ENCODE measurements at regions not wholly inside any gene's neighbourhood (a gene's known extent, or its start where the extent isn't known, plus 50 kb on each side); places are given as distances from the start of the nearest gene placed in this dataset.
"Not testable (repeated sequence)": the region's sequence is repeated elsewhere in the genome, so short reads cannot be mapped to it uniquely, and the experiment has no call there.

DNA sequence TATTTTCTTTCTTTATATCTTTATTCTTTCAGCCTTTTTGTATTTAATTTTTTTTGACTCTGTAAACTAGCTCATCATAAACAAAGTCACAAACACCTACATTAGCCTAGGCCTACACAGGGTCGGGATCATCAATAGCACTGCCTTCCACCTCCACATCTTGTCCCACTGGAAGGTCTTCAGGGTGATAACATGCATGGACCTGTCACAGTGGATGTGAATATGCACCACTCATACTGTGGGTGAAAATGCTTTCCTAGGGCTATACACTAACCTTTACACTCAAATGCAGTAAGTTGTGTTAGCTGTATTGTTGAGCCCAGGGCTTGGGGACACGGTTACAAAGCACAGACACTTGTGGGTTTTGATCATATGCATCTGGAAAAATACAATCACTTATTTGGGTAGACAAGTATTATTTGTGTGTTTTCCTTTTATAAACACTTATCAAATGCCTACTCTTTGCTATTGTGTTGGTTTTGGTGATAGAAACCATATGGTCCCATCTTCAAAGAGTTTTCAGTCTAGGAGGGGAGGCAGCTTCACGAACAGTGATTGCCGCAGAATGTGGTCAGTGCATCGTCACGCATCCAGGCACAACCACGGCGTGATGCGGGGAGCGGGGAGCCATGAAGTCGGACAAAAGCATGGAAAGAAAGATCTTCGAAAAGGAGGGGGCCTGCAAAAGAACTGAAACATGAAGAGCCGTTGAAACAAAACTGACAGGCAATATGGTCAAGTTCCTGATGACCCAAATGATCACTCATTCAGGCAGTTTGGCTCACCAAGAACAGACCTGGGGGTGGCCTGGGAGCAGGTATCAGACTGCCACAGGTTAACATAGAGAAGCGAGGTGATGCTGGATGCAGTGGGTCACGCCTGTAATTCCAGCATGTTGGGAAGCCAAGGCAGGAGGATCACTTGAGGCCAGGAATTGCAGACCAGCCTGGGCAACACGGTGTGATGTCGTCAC lies 751.4 kb upstream of the TPTE start:
- TF ChIP-seq EZH2 (IDR thresholded peaks at IDR 0.05; ENCODE audit: low read depth, unreplicated experiment); ZNF114 (CRISPR knock-in tag; IDR thresholded peaks at IDR 0.05); POLR2AphosphoS5 (IDR thresholded peaks at IDR 0.05; ENCODE audit: low read depth); EZH2phosphoT487 (IDR thresholded peaks at IDR 0.05; ENCODE audit: unreplicated experiment); CREB1 (CRISPR knock-in tag; IDR thresholded peaks at IDR 0.05; ENCODE audit: low read depth): not testable (repeated sequence)
- TF ChIP-seq, protein P1, sequence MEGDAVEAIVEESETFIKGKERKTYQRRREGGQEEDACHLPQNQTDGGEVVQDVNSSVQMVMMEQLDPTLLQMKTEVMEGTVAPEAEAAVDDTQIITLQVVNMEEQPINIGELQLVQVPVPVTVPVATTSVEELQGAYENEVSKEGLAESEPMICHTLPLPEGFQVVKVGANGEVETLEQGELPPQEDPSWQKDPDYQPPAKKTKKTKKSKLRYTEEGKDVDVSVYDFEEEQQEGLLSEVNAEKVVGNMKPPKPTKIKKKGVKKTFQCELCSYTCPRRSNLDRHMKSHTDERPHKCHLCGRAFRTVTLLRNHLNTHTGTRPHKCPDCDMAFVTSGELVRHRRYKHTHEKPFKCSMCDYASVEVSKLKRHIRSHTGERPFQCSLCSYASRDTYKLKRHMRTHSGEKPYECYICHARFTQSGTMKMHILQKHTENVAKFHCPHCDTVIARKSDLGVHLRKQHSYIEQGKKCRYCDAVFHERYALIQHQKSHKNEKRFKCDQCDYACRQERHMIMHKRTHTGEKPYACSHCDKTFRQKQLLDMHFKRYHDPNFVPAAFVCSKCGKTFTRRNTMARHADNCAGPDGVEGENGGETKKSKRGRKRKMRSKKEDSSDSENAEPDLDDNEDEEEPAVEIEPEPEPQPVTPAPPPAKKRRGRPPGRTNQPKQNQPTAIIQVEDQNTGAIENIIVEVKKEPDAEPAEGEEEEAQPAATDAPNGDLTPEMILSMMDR (conservative IDR thresholded peaks at IDR 0.05; ENCODE audit: low read depth in 2 of 2) = not testable (repeated sequence)
- TF ChIP-seq, protein P2, sequence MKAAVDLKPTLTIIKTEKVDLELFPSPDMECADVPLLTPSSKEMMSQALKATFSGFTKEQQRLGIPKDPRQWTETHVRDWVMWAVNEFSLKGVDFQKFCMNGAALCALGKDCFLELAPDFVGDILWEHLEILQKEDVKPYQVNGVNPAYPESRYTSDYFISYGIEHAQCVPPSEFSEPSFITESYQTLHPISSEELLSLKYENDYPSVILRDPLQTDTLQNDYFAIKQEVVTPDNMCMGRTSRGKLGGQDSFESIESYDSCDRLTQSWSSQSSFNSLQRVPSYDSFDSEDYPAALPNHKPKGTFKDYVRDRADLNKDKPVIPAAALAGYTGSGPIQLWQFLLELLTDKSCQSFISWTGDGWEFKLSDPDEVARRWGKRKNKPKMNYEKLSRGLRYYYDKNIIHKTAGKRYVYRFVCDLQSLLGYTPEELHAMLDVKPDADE (IDR thresholded peaks at IDR 0.05) = not testable (repeated sequence)
- TF ChIP-seq, protein P3, sequence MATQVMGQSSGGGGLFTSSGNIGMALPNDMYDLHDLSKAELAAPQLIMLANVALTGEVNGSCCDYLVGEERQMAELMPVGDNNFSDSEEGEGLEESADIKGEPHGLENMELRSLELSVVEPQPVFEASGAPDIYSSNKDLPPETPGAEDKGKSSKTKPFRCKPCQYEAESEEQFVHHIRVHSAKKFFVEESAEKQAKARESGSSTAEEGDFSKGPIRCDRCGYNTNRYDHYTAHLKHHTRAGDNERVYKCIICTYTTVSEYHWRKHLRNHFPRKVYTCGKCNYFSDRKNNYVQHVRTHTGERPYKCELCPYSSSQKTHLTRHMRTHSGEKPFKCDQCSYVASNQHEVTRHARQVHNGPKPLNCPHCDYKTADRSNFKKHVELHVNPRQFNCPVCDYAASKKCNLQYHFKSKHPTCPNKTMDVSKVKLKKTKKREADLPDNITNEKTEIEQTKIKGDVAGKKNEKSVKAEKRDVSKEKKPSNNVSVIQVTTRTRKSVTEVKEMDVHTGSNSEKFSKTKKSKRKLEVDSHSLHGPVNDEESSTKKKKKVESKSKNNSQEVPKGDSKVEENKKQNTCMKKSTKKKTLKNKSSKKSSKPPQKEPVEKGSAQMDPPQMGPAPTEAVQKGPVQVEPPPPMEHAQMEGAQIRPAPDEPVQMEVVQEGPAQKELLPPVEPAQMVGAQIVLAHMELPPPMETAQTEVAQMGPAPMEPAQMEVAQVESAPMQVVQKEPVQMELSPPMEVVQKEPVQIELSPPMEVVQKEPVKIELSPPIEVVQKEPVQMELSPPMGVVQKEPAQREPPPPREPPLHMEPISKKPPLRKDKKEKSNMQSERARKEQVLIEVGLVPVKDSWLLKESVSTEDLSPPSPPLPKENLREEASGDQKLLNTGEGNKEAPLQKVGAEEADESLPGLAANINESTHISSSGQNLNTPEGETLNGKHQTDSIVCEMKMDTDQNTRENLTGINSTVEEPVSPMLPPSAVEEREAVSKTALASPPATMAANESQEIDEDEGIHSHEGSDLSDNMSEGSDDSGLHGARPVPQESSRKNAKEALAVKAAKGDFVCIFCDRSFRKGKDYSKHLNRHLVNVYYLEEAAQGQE (IDR thresholded peaks at IDR 0.05; ENCODE audit: unreplicated experiment) = not testable (repeated sequence)
